Body of pancreas (tissue), 4 donors: ENCODE measurements at regions not wholly inside any gene's neighbourhood (a gene's known extent, or its start where the extent isn't known, plus 50 kb on each side); places are given as distances from the start of the nearest gene placed in this dataset.

Source experiments
- CTCF ChIP-seq, 7 experiments: fragments of 450-650 bp in 4 of 7; fragments of 200-600 bp in 3 of 7; sonication (generic) in 3 of 7; IDR thresholded peaks; one replicate each; pipeline ENCODE4 v1.5.1; 2016 to 2019; ENCODE audit warnings: antibody characterized with exemption in 7 of 7
- POLR2A ChIP-seq, 3 donors: fragments of 450-650 bp; IDR thresholded peaks; one replicate each; pipeline ENCODE4 v1.6.1; 2016; ENCODE audit warnings: antibody characterized with exemption in 3 of 3, mild to moderate bottlenecking in 2 of 3

DNA sequence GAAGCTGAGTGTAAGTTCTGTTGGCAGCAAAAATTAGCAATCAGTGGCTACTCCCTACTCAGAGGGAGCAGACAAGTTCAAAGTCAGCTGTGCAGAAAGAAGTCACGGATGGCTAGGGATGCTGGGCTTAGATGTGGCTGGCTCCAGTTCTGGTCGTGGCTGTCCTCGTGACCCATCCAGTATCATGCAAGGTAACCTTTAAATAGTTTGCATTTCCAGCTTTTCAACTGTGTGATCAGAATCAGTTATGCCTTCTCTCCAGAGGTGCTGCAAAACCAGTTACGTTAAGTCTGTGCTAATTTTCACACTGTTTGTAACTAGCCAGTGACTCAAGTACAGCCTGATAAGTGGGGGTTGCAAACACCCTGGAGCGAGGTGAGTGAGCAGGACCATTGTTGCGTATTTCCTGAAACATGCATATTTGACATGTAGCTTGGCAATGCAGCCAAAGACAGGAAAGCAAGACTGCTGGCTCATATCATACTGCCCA is 302.4 kb downstream of the ATPSCKMT start:
- TF ChIP-seq CTCF (IDR thresholded peaks at IDR 0.05) (no peak), POLR2A (IDR thresholded peaks at IDR 0.05) (no peak)
